LoVo (cell line): ENCODE measurements at regions not wholly inside any gene's neighbourhood (a gene's known extent, or its start where the extent isn't known, plus 50 kb on each side); places are given as distances from the start of the nearest gene placed in this dataset.
A peak's percentile ranks its signal among the peaks of the same experiment; 100 is the strongest.
"Not testable (repeated sequence)": the region's sequence is repeated elsewhere in the genome, so short reads cannot be mapped to it uniquely, and the experiment has no call there.

ENCODE experiments used
- DNase-seq: peaks from one replicate; pipeline ENCODE4 v3.0.0-alpha.2; 2016; ENCODE audit warnings: low spot score

DNA sequence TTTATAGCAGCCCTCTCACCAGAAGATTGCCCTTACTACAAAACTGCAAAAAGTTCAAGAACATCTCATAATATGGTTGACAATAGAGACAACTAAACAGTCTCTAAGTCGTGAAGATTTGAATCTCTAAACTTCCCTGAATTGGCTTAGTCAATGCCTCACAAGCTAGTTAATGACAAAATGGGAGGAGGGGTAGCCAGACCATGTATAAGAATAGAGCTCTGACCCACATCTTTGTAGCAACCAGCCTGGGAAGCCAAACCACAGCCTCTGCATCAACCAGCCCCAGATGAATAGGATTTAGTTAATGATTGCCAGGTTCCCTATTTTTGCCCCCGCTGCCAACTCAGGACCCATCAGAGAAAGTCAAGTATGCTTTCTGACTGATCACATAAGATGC lies 1265.9 kb upstream of the PCDH10 start:
- DNase-seq: not testable (repeated sequence)

DNA sequence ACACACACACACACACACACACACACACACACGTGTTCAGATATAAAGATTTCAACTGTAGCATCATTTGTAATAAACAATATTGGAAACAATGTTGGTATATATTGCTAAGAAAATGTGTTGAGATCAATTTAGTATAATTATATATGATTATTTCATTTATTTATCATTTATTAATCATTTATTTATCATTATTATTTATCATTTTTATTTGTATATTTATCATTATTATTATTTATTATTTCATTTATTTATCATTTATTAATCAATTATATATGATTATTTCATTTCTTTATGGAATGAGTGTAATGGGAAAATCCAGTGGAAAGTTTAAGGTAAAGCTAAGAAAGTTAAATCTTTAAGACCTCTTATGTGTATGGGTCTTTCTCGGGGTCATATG lies 1223.4 kb upstream of the PCDH10 start:
- not testable (repeated sequence) for DNase-seq

DNA sequence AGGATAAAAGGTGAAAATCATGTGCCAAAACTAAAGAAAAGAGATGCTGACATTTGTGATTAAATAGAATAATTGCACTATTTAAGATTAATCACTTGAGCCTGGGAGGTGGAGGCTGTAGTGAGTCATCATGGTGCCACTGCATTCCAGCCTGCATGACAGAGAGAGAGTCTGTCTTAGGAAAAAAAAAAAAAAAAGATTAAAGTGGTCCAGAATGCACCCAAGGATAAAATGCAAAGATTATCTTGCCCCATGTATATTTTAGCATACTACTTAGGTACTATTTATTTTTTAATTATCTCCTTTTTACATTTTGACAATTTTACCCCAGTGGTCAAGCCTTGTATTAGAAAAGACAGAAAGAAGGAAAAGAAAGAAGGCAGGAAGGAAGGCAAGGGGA lies 1181.4 kb upstream of the PCDH10 start:
- DNase-seq: not testable (repeated sequence)

DNA sequence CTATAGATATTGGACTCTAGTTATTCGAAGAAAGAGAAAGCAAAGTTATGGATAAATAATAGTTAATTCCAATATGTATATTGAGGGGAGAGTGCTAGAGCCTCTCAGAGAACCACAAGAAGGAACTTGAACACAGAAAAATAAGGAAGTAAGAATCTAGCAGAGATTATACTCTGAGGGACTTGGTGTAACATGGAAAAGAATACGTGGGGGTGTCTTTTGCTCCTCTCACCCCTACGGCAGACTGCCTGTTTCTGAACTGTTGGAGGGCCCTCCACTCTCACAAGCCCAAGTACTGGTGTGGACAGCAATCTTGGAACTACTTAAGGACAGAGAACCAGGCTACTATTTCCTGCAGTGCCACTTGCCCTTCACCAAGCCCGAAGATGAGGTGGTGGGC lies 1174.4 kb upstream of the PCDH10 start:
- no peak for DNase-seq

DNA sequence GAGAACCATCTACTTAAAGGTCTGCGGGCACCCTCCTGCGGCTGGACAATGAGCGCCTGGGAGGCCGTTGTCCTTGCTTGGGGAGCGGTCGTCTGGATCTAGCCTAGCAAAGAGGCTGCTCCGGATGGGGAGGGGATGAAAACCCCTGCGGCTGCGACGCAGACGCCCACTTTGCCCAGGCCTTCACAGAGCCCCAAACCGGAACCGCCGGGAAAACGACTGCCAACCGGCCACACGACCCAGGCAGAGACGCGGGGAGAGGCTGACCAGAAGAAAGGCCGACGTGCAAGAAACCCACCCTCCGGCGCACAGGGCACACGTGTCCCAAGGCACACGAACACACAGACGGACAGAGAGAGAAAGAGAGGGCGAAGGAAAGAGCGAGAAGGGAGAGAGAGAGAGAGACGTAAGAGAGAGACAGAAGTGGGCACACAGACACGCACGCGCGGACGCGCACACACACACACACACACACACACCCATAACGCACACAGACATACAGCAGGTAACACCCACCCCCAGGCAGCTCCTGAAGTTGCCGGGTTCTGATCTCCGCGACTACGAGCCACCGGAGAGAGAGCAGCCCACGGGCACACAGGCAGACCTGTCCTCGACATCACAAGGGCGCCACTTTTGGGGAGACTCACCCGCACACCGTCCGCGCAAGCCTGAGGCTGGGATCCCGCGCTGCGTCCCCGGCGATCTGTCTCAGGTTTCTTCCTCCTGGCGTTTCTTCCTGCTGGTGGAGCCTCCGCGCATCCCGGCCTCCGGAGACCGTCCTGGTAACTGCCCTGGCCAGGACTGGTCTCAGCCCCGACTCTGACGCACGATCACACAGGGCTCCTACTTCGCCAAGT lies 1173.6 kb upstream of the PCDH10 start:
- DNase-seq: not testable (repeated sequence)

DNA sequence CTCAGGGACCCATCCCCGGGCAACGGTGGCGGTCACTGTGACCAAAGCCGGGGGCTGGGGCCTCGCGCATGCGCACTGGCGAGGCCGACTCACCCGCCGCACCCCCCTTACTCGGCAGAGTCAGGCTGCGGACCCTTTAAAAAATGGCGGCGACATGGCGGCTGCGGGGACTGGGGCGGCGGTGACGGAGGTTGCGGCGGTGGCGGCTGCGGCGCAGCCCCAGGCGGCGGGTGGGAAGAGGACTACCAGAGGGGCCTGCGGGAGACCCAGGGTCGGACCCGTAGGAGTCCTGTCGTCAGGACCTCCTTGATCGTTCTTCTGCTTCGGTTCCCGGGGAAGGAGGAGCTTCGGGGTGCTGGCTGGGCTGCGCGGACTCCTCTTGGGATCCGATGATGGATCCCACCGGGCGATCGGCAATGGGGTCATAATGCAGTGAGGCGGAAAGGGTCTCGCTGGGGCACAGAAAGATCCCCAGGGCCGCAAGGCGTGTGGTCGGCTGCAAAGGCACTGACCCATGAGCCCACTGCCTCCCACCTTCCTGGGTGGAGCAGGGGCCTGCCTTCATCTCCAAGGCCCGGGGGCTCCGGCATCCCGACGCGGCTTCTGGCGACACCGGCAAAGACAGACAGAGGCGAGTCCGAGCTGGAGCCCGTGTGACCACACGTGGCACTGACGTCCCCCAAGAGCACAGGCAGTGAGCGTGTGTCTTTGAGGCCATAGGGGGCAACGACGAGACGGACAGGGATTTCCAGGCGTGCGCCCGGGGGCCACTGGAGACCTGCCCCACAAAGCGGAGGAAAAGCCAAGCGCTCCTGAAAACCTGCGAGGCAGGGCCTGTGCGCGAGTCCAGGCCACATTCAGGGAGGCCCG lies 1172.7 kb upstream of the PCDH10 start:
- not testable (repeated sequence) for DNase-seq

DNA sequence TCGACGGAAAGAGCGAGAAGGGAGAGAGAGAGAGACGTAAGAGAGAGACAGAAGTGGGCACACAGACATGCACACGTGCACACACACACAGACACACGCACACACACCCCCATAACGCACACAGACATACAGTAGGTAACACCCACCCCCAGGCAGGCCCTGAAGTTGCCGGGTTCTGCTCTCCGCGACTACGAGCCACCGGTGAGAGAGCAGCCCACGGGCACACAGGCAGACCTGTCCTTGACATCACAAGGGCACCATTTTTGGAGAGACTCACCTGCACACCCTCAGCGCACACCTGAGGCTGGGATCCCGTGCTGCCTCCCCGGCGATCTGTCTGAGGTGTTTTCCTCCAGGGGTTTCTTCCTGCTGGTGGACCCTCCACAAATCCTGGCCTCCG lies 1171.0 kb upstream of the PCDH10 start:
- no peak for DNase-seq

DNA sequence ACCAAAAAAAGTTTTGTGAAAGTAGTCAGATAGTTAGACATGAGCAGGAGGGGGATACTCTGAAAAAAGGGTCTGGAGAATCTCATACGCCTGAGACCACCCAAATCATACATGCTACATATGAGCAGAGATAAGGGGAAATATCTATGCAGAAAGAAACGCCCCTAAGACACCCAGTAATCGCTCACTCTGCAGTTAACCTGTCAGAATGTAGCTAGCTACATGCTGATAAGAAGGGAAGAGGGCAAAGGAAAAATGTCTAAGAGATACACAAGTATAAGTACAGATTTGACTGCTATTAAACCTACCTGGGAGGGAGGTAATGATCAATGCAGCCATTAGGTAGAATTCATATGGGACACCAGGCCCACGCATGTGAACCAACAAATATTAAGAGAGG lies 1159.5 kb upstream of the PCDH10 start:
- no peak for DNase-seq

DNA sequence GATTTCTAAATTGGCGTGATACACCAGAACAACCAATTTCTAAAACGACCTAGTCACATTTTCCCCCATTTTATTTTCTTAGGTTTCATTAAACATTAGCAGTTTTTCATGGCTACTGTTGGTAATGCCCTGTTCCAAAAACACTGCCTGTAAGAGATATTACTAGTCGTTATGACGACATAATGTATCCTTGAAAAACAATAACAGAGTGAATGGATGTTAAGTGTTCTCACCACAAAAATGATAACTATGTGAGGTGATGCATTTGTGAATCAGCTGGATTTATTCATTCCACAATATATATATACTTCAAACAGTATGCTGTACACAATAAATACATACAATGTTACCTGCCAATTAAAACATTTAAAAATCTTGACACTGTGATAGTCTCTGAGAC lies 1147.6 kb upstream of the PCDH10 start:
- peak; percentile 4 for DNase-seq

DNA sequence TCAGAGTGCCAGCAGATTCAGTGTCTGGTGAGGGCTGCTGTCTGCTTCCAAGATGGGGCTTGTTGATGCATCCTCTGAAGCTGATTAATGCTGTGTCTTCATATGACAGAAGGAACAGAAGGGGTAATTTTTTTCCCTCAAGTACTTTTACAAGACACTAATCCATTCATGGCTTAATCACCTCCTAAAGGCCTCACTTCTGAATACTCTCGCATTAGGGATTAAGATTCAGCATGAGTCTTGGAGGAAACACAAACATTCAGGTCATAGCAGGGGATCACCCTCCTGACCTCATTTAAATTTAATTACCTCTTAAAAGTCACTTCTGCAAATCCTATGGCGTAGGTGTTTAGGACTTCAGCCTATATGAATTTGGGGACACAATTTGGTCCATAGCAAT lies 1145.5 kb upstream of the PCDH10 start:
- DNase-seq: no peak

DNA sequence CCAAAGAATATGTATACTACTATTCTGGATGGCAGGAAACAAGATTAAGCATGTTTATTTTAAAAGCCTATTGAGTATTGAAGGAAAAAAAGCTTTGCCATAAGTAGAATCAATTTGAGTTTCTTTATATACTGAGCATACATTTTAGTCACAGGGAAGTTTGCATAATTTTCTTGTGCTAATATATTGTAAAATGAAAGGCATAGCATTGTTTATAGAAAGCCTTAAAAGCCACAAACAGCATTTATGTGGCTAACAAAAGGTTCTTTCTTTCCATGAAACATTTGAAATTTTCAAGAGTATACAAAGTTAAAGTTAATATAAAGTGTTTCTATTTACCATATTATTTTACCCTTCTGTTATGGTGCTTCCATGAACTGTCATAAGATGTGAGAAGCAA lies 1133.8 kb upstream of the PCDH10 start:
- DNase-seq: no peak

DNA sequence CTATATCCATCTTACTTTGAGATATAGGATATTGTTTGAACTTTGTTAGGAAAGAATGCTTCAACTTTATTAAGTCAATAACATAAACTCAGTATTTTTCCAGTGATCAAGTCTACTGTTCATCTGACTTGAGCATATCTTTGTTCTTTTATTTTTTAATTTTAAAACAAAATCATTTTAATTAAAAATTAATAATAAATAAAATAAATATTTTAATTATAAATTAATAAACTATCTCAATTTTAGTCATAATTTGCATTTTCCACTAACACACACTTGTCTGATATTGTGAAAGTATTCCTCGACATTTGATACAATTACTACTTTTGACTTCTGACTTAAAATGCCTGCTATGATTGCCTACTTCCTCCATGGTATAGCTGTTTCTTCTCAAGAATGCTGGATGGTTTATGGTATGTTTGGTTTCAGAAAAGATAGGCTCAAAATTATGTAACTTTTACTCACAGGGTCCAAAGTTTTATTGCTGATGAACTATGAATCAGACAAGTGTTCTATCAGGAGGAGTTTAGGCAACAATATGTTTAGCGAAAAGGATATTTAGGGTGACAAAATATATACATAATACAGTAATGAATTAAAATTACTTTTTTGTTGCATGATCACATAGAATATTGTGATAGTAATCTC lies 1132.3 kb upstream of the PCDH10 start:
- no peak for DNase-seq

DNA sequence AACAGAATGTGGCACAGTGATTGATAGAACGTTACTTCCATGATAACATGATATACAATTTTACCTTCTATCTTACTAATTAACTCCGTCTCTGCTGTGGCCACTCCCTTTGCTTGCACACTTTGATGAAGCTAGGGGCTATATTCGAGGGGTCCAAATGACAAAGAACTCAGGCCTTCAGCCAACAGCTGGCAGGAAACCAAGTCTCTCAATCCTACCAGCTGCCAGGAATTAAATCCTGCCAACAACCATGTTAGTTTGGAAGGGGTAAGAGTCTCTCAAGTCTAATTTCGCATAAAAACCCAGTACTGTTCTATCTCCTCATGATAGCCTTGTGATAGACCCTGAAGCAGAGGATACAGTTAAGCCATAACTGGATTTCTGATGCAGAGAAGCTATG lies 1122.9 kb upstream of the PCDH10 start:
- DNase-seq: no peak

DNA sequence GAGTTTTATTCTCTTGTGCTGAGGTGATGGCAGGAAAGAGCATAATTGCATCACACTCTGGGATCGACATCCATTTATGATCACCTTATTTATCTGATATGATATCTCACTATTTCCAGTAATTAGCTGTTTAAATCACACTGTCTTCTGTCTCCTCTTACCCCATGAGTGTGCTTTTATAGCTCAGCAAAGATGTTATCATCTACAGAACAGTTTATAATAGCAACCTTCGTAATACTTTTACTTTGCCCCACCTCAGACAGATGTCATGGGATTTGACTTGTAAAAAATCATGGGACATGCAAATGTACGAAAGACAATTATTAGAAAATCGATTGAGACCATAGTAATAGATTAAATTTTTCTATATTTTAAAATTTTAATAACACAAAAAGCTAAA lies 1122.3 kb upstream of the PCDH10 start:
- DNase-seq: no peak

DNA sequence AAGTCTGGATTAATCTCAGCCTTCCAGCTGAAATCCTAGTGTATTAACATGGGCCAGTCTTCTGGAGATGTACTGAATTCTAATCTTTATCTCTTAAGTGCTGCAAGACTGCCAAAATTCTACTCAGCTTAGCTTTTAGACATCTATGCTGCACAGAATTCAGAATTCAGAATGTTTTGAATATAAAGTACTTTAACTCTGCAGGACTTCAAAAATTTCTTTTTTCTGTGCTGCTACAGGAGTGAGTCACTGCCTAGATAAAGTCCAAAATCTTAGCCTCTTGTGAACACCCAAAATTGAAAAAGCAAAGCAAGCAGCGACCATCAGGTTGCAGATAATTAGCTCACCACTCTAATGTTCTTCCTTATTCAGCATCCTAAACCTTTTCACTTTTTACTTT lies 1092.6 kb upstream of the PCDH10 start:
- no peak for DNase-seq

DNA sequence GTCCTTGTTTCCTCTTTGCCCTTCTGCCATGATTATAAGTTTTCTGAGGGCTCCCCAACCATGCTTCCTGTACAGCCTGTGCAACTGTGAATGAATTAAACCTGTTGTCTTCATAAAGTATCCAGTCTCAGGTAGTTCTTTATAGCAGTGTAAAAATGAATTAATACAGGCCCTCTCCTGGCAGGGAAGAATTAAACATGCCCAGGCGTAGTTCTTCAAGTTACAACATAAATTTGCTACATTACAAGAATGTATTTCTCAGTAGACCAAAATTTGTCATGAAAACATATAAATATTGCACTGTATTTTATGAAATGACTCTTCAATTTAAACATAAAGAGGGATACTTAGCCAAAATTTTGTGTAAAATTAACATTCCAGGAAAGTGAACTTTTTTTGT lies 1089.9 kb upstream of the PCDH10 start:
- no peak for DNase-seq

DNA sequence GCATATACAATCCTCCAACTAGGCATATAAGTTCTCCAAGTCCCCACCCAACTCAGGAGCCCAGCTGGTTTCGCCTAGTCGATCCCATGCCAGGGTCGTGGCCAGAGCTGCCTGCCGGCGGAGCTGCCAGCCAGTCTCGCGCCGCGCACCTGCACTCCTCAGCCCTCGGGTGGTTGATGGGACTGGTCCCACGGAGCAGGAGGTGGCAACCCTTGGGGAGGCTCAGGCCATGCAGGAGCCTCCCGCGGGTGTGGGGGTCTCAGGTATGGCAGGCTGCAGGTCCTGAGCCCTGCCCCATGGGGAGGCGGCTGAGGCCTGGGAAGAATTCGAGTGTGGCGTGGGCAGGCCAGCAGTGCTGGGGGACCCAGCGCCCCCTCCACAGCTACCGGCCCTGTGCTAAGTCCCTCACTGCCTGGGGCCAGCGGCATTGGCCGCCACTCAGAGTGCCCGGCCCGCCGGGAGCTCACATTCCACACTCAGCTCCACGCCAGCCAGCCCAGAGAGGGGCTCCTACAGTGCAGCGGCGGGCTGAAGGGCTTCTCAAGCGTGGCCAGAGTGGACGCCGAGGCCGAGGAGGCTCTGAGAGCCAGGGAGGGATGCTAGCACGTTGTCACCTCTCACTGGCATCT lies 1086.4 kb upstream of the PCDH10 start:
- no peak for DNase-seq

DNA sequence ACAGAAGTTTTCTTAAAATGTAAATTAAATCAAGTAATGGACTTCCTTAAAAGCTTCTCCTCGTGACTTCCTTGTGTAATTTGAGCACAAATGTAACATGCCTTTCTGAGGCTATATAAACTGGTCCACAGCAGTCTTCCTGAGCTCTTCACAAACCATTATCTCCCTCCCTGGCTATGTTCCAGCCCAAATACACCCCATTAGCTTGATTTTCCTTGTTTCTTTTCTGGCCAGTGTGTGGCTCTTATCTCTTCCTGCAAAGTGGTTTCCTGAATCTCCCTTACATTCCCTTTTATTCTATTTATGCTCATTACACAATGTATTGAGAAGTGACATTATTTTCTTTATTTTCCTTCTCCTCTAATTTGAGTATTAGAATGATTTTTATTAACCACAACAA lies 1085.3 kb upstream of the PCDH10 start:
- DNase-seq: no peak

DNA sequence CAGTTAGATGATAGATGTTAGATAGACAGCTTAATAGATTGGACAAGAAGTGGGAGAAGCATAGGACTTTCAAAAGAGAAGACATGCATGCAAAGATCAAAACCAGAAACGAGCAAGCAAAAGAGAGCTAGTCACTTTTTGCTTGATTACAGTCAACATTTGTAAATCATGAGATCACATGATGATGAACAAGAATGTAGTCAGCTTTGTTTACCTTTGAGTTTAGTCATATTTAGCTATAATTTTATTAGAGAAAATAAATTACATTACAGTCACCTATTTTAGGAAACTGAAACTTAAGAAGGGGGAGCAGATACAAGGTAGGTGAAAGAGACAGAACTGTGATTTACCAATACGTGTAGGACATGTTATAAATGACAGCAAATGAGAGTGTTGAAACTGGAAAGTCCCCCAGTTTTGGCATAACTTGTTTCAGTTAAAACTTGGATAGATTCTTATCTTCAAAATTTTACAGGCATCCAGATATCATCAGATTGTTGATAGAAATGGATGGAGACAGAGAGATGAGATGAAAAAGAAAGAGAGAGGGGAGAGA lies 1083.1 kb upstream of the PCDH10 start:
- no peak for DNase-seq

DNA sequence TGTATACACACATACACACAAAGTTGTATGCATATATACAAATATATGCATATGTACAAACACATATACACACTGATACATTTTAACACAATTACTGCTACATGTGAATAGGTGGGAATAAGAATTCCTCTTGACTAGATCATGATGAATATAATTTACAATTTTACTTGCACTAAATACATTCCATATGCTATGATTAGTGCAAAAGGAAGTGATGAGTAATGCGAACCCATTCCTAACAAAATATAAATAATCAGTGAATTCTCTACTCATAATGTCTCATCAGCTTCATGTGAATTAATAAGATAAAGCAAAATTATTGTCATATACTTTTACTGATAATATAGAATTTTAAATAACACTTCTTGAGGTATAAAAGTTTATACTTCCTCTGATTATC lies 1077.3 kb upstream of the PCDH10 start:
- no peak for DNase-seq

DNA sequence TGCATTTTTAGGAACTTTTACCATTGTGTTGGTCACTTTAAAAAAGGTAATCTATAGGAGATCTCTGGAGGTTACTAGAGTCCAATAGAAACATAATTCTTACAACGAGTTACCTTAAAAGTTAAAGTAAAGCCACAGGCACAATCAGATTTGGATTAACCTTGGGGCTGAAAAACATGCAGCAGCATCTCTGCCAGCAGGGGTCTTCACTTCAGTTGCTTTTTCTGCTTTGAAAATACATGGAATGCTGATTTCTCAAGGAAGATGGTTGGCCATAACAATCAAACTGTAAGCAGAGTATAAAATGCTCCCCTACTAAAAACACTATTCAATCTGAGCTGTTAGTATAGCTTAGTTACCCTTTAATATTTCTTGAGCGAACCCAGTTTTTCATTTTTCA lies 1072.3 kb upstream of the PCDH10 start:
- no peak for DNase-seq

DNA sequence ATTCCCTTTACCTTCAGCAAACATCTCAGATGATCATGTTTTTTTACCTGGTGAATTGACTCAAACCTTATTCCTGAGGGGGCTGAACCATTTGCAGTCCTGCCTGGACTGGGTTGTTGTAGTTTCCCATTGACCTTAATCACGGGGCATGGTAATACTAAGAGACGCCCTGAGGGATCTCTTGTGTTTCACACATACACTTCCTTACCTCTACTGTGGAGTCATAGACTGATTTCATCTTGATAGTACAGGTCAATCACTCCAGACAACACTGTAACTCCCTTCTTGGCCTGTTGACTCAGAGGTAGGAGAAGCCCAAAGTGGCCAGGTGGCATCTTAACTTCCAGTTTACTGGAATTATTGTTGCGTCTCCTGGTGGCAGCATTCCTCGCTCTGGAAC lies 1064.0 kb upstream of the PCDH10 start:
- DNase-seq: no peak
